ENCODE measurements at regions not wholly inside any gene's neighbourhood (a gene's known extent, or its start where the extent isn't known, plus 50 kb on each side); places are given as distances from the start of the nearest gene placed in this dataset.

GRCh38 chr14:30084811-30085210 is 157.2 kb upstream of the PRKD1 start:
- no peak overlapping the region for H3K9ac ChIP-seq (ENCODE audit: low read length)
- no peaks in the 10 kb centered on the region for H3K79me1 ChIP-seq (replicated peaks; ENCODE audit: low read length, poor library complexity, severe bottlenecking)
- no peak overlapping the region for H2BK15ac ChIP-seq (ENCODE audit: low read depth, poor library complexity, severe bottlenecking)
- no peak overlapping the region for H2BK120ac ChIP-seq (ENCODE audit: low read depth, low read length)
- H2AK5ac ChIP-seq (ENCODE audit: low read length, severe bottlenecking) = no peak overlapping the region
- no peaks in the 10 kb centered on the region for H3K27me3 ChIP-seq (ENCODE audit: control insufficient read depth in 1 of 2, insufficient read depth in 1 of 2, low read length in 2 of 2)
- H4K91ac ChIP-seq (ENCODE audit: low read length) = no peak overlapping the region
- no peak for DNase-seq
- H3K27ac ChIP-seq (ENCODE audit: low read length, poor library complexity, severe bottlenecking) = no peak overlapping the region
- H3K36me3 ChIP-seq (ENCODE audit: control insufficient read depth in 1 of 2, insufficient read depth in 2 of 2, low read depth in 1 of 2, low read length in 2 of 2) = no peaks in the 10 kb centered on the region
- no peak overlapping the region for H3K23ac ChIP-seq (ENCODE audit: low read length in 2 of 2)
- H2BK12ac ChIP-seq (ENCODE audit: low read length in 2 of 2) = no peak overlapping the region
- H2BK5ac ChIP-seq (ENCODE audit: low read depth, low read length, poor library complexity, severe bottlenecking) = no peak overlapping the region
- no peak overlapping the region for H2AFZ ChIP-seq (ENCODE audit: low read depth, low read length)
- no peak overlapping the region for H4K8ac ChIP-seq (ENCODE audit: low read length)
- 95% methylated on average over 2 of the region's 3 CpGs for WGBS
- no peak overlapping the region for H3K4me3 ChIP-seq (ENCODE audit: insufficient read depth in 1 of 2, low read depth in 1 of 2, low read length in 2 of 2)
- no peaks in the 10 kb centered on the region for H3K4me1 ChIP-seq (ENCODE audit: control insufficient read depth, insufficient read depth, low read depth, low read length)
- peaks cover 19% of the 10 kb centered on the region for H3K9me3 ChIP-seq (ENCODE audit: control insufficient read depth, low read length)
- H3K4me2 ChIP-seq (ENCODE audit: low read length, poor library complexity, severe bottlenecking) = no peak overlapping the region
- H3K14ac ChIP-seq (ENCODE audit: low read length in 2 of 2) = no peak overlapping the region
- H3K18ac ChIP-seq (ENCODE audit: low read depth in 1 of 2, low read length in 2 of 2) = no peak overlapping the region
- H3K4ac ChIP-seq (ENCODE audit: low read depth in 1 of 2, low read length in 2 of 2) = no peak overlapping the region

GRCh38 chr14:30085943-30086342 is 158.3 kb upstream of the PRKD1 start:
- WGBS = 85% methylated on average over 3 of the region's 3 CpGs
- no peak overlapping the region for H4K8ac ChIP-seq (ENCODE audit: low read length)
- H3K4me1 ChIP-seq (ENCODE audit: control insufficient read depth, insufficient read depth, low read depth, low read length) = no peaks in the 10 kb centered on the region
- no peak overlapping the region for H3K4me2 ChIP-seq (ENCODE audit: low read length, poor library complexity, severe bottlenecking)
- H3K36me3 ChIP-seq (ENCODE audit: control insufficient read depth in 1 of 2, insufficient read depth in 2 of 2, low read depth in 1 of 2, low read length in 2 of 2) = no peaks in the 10 kb centered on the region
- no peak overlapping the region for H2BK120ac ChIP-seq (ENCODE audit: low read depth, low read length)
- no peak overlapping the region for H2BK15ac ChIP-seq (ENCODE audit: low read depth, poor library complexity, severe bottlenecking)
- H2AFZ ChIP-seq (ENCODE audit: low read depth, low read length) = no peak overlapping the region
- no peak overlapping the region for H2BK5ac ChIP-seq (ENCODE audit: low read depth, low read length, poor library complexity, severe bottlenecking)
- H3K18ac ChIP-seq (ENCODE audit: low read depth in 1 of 2, low read length in 2 of 2) = no peak overlapping the region
- H3K27ac ChIP-seq (ENCODE audit: low read length, poor library complexity, severe bottlenecking) = no peak overlapping the region
- H3K23ac ChIP-seq (ENCODE audit: low read length in 2 of 2) = no peak overlapping the region
- H3K4me3 ChIP-seq (ENCODE audit: insufficient read depth in 1 of 2, low read depth in 1 of 2, low read length in 2 of 2) = no peak overlapping the region
- H3K4ac ChIP-seq (ENCODE audit: low read depth in 1 of 2, low read length in 2 of 2) = no peak overlapping the region
- no peak overlapping the region for H3K9ac ChIP-seq (ENCODE audit: low read length)
- H4K91ac ChIP-seq (ENCODE audit: low read length) = no peak overlapping the region
- H3K9me3 ChIP-seq (ENCODE audit: control insufficient read depth, low read length) = peaks cover 29% of the 10 kb centered on the region
- no peaks in the 10 kb centered on the region for H3K27me3 ChIP-seq (ENCODE audit: control insufficient read depth in 1 of 2, insufficient read depth in 1 of 2, low read length in 2 of 2)
- H3K79me1 ChIP-seq (replicated peaks; ENCODE audit: low read length, poor library complexity, severe bottlenecking) = no peaks in the 10 kb centered on the region
- no peak overlapping the region for H2AK5ac ChIP-seq (ENCODE audit: low read length, severe bottlenecking)
- no peak overlapping the region for H3K14ac ChIP-seq (ENCODE audit: low read length in 2 of 2)
- no peak for DNase-seq
- no peak overlapping the region for H2BK12ac ChIP-seq (ENCODE audit: low read length in 2 of 2)

DNA sequence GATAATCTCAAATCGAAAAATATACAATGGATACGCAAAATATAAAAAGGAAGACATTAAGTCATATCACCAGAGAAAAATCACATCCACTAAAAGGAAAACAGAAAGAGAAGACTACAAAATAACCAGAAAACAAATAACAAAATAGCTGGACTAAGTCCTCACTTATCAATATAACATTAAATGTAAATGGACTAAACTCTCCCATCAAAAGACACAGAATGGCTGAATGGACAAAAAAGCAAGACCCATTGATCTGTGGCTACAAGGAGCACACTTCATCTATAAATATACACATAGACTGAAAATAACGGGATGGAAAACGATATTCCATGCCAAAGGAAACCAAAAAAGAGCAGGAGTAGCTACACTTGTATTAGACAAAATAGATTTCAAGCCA is 161.0 kb upstream of the PRKD1 start:
- Histone ChIP-seq H3K9ac (ENCODE audit: low read length) (no peak overlapping the region), H2BK12ac (ENCODE audit: low read length in 2 of 2) (no peak overlapping the region)

DNA sequence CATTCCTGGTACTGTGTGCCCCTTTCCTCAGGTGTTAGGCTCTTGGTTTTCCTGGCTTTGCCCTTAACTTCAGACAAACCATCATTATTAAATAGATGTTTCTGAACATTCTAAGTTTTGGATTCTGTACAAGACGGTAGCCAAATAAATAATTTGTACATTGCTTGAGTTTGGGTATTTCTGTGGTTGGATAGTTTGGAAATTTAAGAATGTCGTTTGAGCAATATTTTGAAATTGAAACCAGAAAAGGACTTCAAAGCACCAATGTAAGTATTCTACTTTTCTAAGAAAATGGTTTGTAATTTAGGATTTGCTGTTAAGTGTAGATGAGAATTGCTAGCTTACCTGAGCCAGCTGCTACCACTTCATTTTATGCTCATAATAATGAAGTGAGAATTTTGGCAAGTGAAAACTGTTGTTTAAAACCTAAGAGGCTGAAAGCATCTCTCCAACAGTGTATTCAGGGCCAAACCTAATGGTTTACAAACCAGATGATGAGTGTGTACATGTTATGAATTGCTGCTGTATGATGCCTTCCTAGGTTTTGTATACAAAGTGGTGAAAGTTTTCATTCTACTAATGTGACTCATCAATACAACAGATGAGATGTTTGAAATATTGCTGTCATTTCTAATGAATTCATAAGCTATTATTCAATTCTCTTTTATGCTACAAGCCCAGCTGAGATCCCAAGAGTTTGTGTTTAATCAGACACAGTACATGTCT is 181.5 kb upstream of the PRKD1 start:
- H3K23ac ChIP-seq (ENCODE audit: low read length in 2 of 2) = no peak overlapping the region
- H2AK5ac ChIP-seq (ENCODE audit: low read length, severe bottlenecking) = no peak overlapping the region
- H3K9me3 ChIP-seq (ENCODE audit: control insufficient read depth, low read length) = no peaks in the 10 kb centered on the region
- H3K36me3 ChIP-seq (ENCODE audit: control insufficient read depth in 1 of 2, insufficient read depth in 2 of 2, low read depth in 1 of 2, low read length in 2 of 2) = no peaks in the 10 kb centered on the region
- no peak overlapping the region for H3K4ac ChIP-seq (ENCODE audit: low read depth in 1 of 2, low read length in 2 of 2)
- WGBS = 69% methylated on average over 2 of the region's 2 CpGs
- no peak overlapping the region for H4K8ac ChIP-seq (ENCODE audit: low read length)
- DNase-seq = peak; percentile 15
- H2BK120ac ChIP-seq (ENCODE audit: low read depth, low read length) = no peak overlapping the region
- no peaks in the 10 kb centered on the region for H3K27me3 ChIP-seq (ENCODE audit: control insufficient read depth in 1 of 2, insufficient read depth in 1 of 2, low read length in 2 of 2)
- no peak overlapping the region for H2BK12ac ChIP-seq (ENCODE audit: low read length in 2 of 2)
- H3K4me3 ChIP-seq (ENCODE audit: insufficient read depth in 1 of 2, low read depth in 1 of 2, low read length in 2 of 2) = no peak overlapping the region
- no peak overlapping the region for H3K27ac ChIP-seq (ENCODE audit: low read length, poor library complexity, severe bottlenecking)
- no peak overlapping the region for H4K91ac ChIP-seq (ENCODE audit: low read length)
- H3K14ac ChIP-seq (ENCODE audit: low read length in 2 of 2) = no peak overlapping the region
- H3K18ac ChIP-seq (ENCODE audit: low read depth in 1 of 2, low read length in 2 of 2) = no peak overlapping the region
- no peak overlapping the region for H3K9ac ChIP-seq (ENCODE audit: low read length)
- no peaks in the 10 kb centered on the region for H3K4me1 ChIP-seq (ENCODE audit: control insufficient read depth, insufficient read depth, low read depth, low read length)
- no peak overlapping the region for H2BK5ac ChIP-seq (ENCODE audit: low read depth, low read length, poor library complexity, severe bottlenecking)
- no peak overlapping the region for H3K4me2 ChIP-seq (ENCODE audit: low read length, poor library complexity, severe bottlenecking)
- H3K79me1 ChIP-seq (replicated peaks; ENCODE audit: low read length, poor library complexity, severe bottlenecking) = no peaks in the 10 kb centered on the region
- H2AFZ ChIP-seq (ENCODE audit: low read depth, low read length) = no peak overlapping the region
- H2BK15ac ChIP-seq (ENCODE audit: low read depth, poor library complexity, severe bottlenecking) = no peak overlapping the region

More for the DNA sequence above, 161.0 kb upstream of the PRKD1 start:
- Histone ChIP-seq H3K23ac (ENCODE audit: low read length in 2 of 2) (no peak overlapping the region), H3K14ac (ENCODE audit: low read length in 2 of 2) (no peak overlapping the region), H4K8ac (ENCODE audit: low read length) (no peak overlapping the region), H3K4me3 (ENCODE audit: insufficient read depth in 1 of 2, low read depth in 1 of 2, low read length in 2 of 2) (no peak overlapping the region), H3K4me1 (ENCODE audit: control insufficient read depth, insufficient read depth, low read depth, low read length) (no peaks in the 10 kb centered on the region), H3K9me3 (ENCODE audit: control insufficient read depth, low read length) (peaks cover 39% of the 10 kb centered on the region), H3K4me2 (ENCODE audit: low read length, poor library complexity, severe bottlenecking) (no peak overlapping the region), H3K79me1 (replicated peaks; ENCODE audit: low read length, poor library complexity, severe bottlenecking) (no peaks in the 10 kb centered on the region), H3K27ac (ENCODE audit: low read length, poor library complexity, severe bottlenecking) (no peak overlapping the region), H2AFZ (ENCODE audit: low read depth, low read length) (no peak overlapping the region), H3K4ac (ENCODE audit: low read depth in 1 of 2, low read length in 2 of 2) (no peak overlapping the region), H2BK5ac (ENCODE audit: low read depth, low read length, poor library complexity, severe bottlenecking) (no peak overlapping the region), H4K91ac (ENCODE audit: low read length) (no peak overlapping the region), H2BK120ac (ENCODE audit: low read depth, low read length) (no peak overlapping the region), H2BK15ac (ENCODE audit: low read depth, poor library complexity, severe bottlenecking) (no peak overlapping the region), H3K27me3 (ENCODE audit: control insufficient read depth in 1 of 2, insufficient read depth in 1 of 2, low read length in 2 of 2) (no peaks in the 10 kb centered on the region), H3K18ac (ENCODE audit: low read depth in 1 of 2, low read length in 2 of 2) (no peak overlapping the region), H3K36me3 (ENCODE audit: control insufficient read depth in 1 of 2, insufficient read depth in 2 of 2, low read depth in 1 of 2, low read length in 2 of 2) (no peaks in the 10 kb centered on the region), H2AK5ac (ENCODE audit: low read length, severe bottlenecking) (no peak overlapping the region)
- no peak for DNase-seq
- WGBS = 80% methylated on average over 1 of the region's 4 CpGs
